ENCODE measurements at regions not wholly inside any gene's neighbourhood (a gene's known extent, or its start where the extent isn't known, plus 50 kb on each side); places are given as distances from the start of the nearest gene placed in this dataset.

GRCh38 chr5:15368835-15369234, 131.1 kb upstream of the FBXL7 start (continued):
- TF ChIP-seq CHD7 (IDR thresholded peaks at IDR 0.05; ENCODE audit: insufficient replicate concordance, low read length) (no peak), TBP (IDR thresholded peaks at IDR 0.05; ENCODE audit: low read depth, low read length) (no peak), KDM4A (IDR thresholded peaks at IDR 0.05; ENCODE audit: low read depth, low read length, severe bottlenecking) (no peak)

All from H1 (cell line).